Thyroid gland (tissue), 4 donors: ENCODE measurements at regions not wholly inside any gene's neighbourhood (a gene's known extent, or its start where the extent isn't known, plus 50 kb on each side); places are given as distances from the start of the nearest gene placed in this dataset.

Experiments used
- DNase-seq, 2 donors: peaks; one replicate each; pipeline ENCODE4 v3.0.0-alpha.2; 2019
- H3K27ac ChIP-seq, 3 donors: fragments of 200-600 bp; sonication (generic); 1 replicate in 2 of 3; 2 replicates in 1 of 3; pipeline ENCODE4 v1.5.1; 2016 to 2019; ENCODE audit warnings: mild to moderate bottlenecking in 1 of 3, moderate library complexity in 1 of 3
- H3K27me3 ChIP-seq: fragments of 200-600 bp; sonication (generic); one replicate; pipeline ENCODE4 v1.5.1; 2019
- H3K36me3 ChIP-seq, 2 donors: fragments of 200-600 bp; sonication (generic); one replicate each; pipeline ENCODE4 v1.5.1; 2016 to 2019
- H3K4me1 ChIP-seq, 2 donors: fragments of 200-600 bp; sonication (generic); one replicate each; pipeline ENCODE4 v1.5.1; 2017 to 2019
- H3K4me3 ChIP-seq, 3 donors: fragments of 200-600 bp; sonication (generic); replicated peaks in 1 of 3; 1 replicate in 2 of 3; 2 replicates in 1 of 3; pipeline ENCODE4 v1.5.1; 2016; ENCODE audit warnings: mild to moderate bottlenecking in 1 of 3
- H3K9me3 ChIP-seq: fragments of 200-600 bp; sonication (generic); one replicate; pipeline ENCODE4 v1.5.1; 2017
- CTCF ChIP-seq, 6 experiments: fragments of 200-600 bp in 3 of 6; fragments of 450-650 bp in 3 of 6; sonication (generic) in 3 of 6; IDR thresholded peaks; one replicate each; pipeline ENCODE4 v1.5.1; 2016 to 2019; ENCODE audit warnings: antibody characterized with exemption in 6 of 6, mild to moderate bottlenecking in 2 of 6, inconsistent platforms in 1 of 6, moderate library complexity in 1 of 6
- POLR2A ChIP-seq, 2 donors: fragments of 450-650 bp; IDR thresholded peaks; one replicate each; pipeline ENCODE4 v1.6.1; 2017; ENCODE audit warnings: antibody characterized with exemption in 2 of 2, mild to moderate bottlenecking in 2 of 2, moderate library complexity in 1 of 2
- WGBS, 2 donors: methylation state at CpG; one replicate each; pipeline ENCODE4 v1.1.5; 2017; 5-methylcytosine and 5-hydroxymethylcytosine counted together
- intact Hi-C: fragments of 100-400 bp; cut with DNase I; formaldehyde crosslinking; loops from one replicate; pipeline ENCODE4 v1.15.1; 2023

GRCh38 chr5:174314261-174314660 lies 268.8 kb downstream of the NSG2 start:
- no peaks in the 10 kb centered on the region for H3K36me3 ChIP-seq
- intact Hi-C loops: loop anchor here (5.0 kb wide), 2 partner anchors 267 to 697 kb away; partner anchors contain the start of genes BOD1 and NSG2
- no peak overlapping the region for H3K4me3 ChIP-seq
- peaks cover 4 to 8% of the 10 kb centered on the region in 2 donors for H3K4me1 ChIP-seq
- TF ChIP-seq POLR2A (IDR thresholded peaks at IDR 0.05) (no peak), CTCF (IDR thresholded peaks at IDR 0.05) (no peak)
- H3K9me3 ChIP-seq: no peaks in the 10 kb centered on the region
- peaks cover 3% of the 10 kb centered on the region for H3K27me3 ChIP-seq
- WGBS, 2 donors: 78 to 80% methylated on average over 9 of the region's 9 CpGs
- H3K27ac ChIP-seq: no peak overlapping the region
- DNase-seq: no peak

GRCh38 chr5:174315471-174315870 lies 270.0 kb downstream of the NSG2 start:
- 70 to 74% methylated on average over 5 of the region's 5 CpGs for WGBS, 2 donors
- intact Hi-C loops: no loop called here
- Histone ChIP-seq H3K27me3 (peaks cover 3% of the 10 kb centered on the region), H3K4me3 (no peak overlapping the region), H3K9me3 (no peaks in the 10 kb centered on the region), H3K27ac (no peak overlapping the region), H3K4me1 (peaks cover 4 to 8% of the 10 kb centered on the region in 2 donors), H3K36me3 (no peaks in the 10 kb centered on the region)
- TF ChIP-seq CTCF (IDR thresholded peaks at IDR 0.05) (no peak), POLR2A (IDR thresholded peaks at IDR 0.05) (no peak)
- DNase-seq: no peak

- H3K4me3 ChIP-seq: no peak overlapping the region
- DNase-seq: no peak
- intact Hi-C loops: no loop called here
Observed at GRCh38 chr5:174315871-174316270, 270.4 kb downstream of the NSG2 start.

GRCh38 chr5:174316326-174316725 lies 270.8 kb downstream of the NSG2 start:
- intact Hi-C loops: no loop called here
- Histone ChIP-seq H3K27ac (no peak overlapping the region), H3K9me3 (no peaks in the 10 kb centered on the region), H3K36me3 (no peaks in the 10 kb centered on the region), H3K27me3 (peaks cover 3% of the 10 kb centered on the region), H3K4me3 (no peak overlapping the region), H3K4me1 (peaks cover 4 to 8% of the 10 kb centered on the region in 2 donors)
- WGBS, 2 donors: 86 to 93% methylated on average over 6 of the region's 6 CpGs
- TF ChIP-seq POLR2A (IDR thresholded peaks at IDR 0.05) (no peak), CTCF (IDR thresholded peaks at IDR 0.05) (no peak)
- DNase-seq: no peak

More at GRCh38 chr5:174315871-174316270, 270.4 kb downstream of the NSG2 start:
- TF ChIP-seq CTCF (IDR thresholded peaks at IDR 0.05) (no peak), POLR2A (IDR thresholded peaks at IDR 0.05) (no peak)
- Histone ChIP-seq H3K27me3 (peaks cover 3% of the 10 kb centered on the region), H3K4me1 (peaks cover 4 to 8% of the 10 kb centered on the region in 2 donors), H3K36me3 (no peaks in the 10 kb centered on the region), H3K9me3 (no peaks in the 10 kb centered on the region), H3K27ac (no peak overlapping the region)
- 89 to 90% methylated on average over 17 of the region's 17 CpGs for WGBS, 2 donors

- Histone ChIP-seq H3K4me3 (no peak overlapping the region), H3K36me3 (no peaks in the 10 kb centered on the region), H3K4me1 (no peaks in the 10 kb centered on the region), H3K9me3 (no peaks in the 10 kb centered on the region), H3K27me3 (peaks cover 3% of the 10 kb centered on the region), H3K27ac (no peak overlapping the region)
- peak in 5 of 6 experiments; percentile 11 to 56 (median 41) for TF ChIP-seq CTCF (IDR thresholded peaks at IDR 0.05)
- no peak for TF ChIP-seq POLR2A (IDR thresholded peaks at IDR 0.05)
- WGBS, 2 donors: 17 to 19% methylated on average over 11 of the region's 11 CpGs
- DNase-seq: peak; percentile 13 to 18
- intact Hi-C loops: no loop called here
Observed at GRCh38 chr5:174317256-174317894, 271.9 kb downstream of the NSG2 start.
